Psoas muscle (tissue), 7 donors: ENCODE measurements at regions not wholly inside any gene's neighbourhood (a gene's known extent, or its start where the extent isn't known, plus 50 kb on each side); places are given as distances from the start of the nearest gene placed in this dataset.

Experiments used
- ATAC-seq, 4 donors: fragments of 200-7000 bp; cut with Tn5 transposase; one replicate each; pipeline ENCODE4 v1.9.1; 2020; ENCODE audit warnings: moderate library complexity in 3 of 4, mild to moderate bottlenecking in 2 of 4
- DNase-seq, 2 donors: peaks; one replicate each; pipeline ENCODE4 v3.0.0-alpha.2; 2020
- H3K27ac ChIP-seq: fragments of 200-600 bp; one replicate; pipeline ENCODE4 v1.8.0; 2022
- H3K27me3 ChIP-seq, 3 donors: fragments of 200-600 bp in 1 of 3; one replicate each; pipeline versions ENCODE4 v1.6.1 to v1.8.0; 2013 to 2022; ENCODE audit warnings: low read length in 2 of 3, mild to moderate bottlenecking in 2 of 3, moderate library complexity in 1 of 3; ENCODE audit not compliant: insufficient read depth in 3 of 3
- H3K36me3 ChIP-seq, 2 donors: fragments of 200-600 bp in 1 of 2; one replicate each; pipeline versions ENCODE4 v1.6.1 to v1.8.0; 2013 to 2022; ENCODE audit warnings: low read depth in 1 of 2, mild to moderate bottlenecking in 1 of 2, moderate library complexity in 1 of 2; ENCODE audit not compliant: insufficient read depth in 1 of 2
- H3K4me1 ChIP-seq: fragments of 200-600 bp; one replicate; pipeline ENCODE4 v1.8.0; 2022
- H3K4me3 ChIP-seq: fragments of 200-600 bp; one replicate; pipeline ENCODE4 v1.8.0; 2022; ENCODE audit warnings: mild to moderate bottlenecking
- H3K9me3 ChIP-seq: fragments of 200-600 bp; one replicate; pipeline ENCODE4 v1.8.0; 2022
- CTCF ChIP-seq: fragments of 200-600 bp; IDR thresholded peaks from one replicate; pipeline ENCODE4 v1.8.0; 2022; ENCODE audit warnings: antibody characterized with exemption
- WGBS, 3 donors: extraction: QIAGEN DNeasy Blood & Tissue Kit; methylation state at CpG; one replicate each; pipeline versions ENCODE4 v1.1.6 to v1.1.7; 2013; 5-methylcytosine and 5-hydroxymethylcytosine counted together
- intact Hi-C, 2 donors: fragments of 100-400 bp; cut with DNase I; formaldehyde crosslinking; loops; one replicate each; pipeline versions ENCODE4 v1.11.0 to v1.14.2; 2022
- donor health status: healthy with polysubstance abuse.
- donor health status: DM: no; HTN: no; CAD: no; lungs with moderate emphysema.
- donor health status: Bipolar disorder and iron deficiency.
- donor health status: healthy.
- donor health status: DM: yes; HTN: yes; CAD: no.
- donor health status: DM: no; HTN: no; CAD: no.
- donor health status: DM: yes; HTN: yes; CAD: no.

GRCh38 chr10:62616885-62617590, 187.5 kb upstream of the ADO start:
- Histone ChIP-seq H3K4me1 (no peaks in the 10 kb centered on the region), H3K27ac (no peak overlapping the region), H3K4me3 (no peak overlapping the region), H3K27me3 (no peaks in the 10 kb centered on the region), H3K9me3 (no peaks in the 10 kb centered on the region), H3K36me3 (no peaks in the 10 kb centered on the region)
- DNase-seq (no peak), ATAC-seq (no peak)
- intact Hi-C loops: no loop called here
- TF ChIP-seq CTCF: no peak
- WGBS, 3 donors: 83 to 89% (median 88%) methylated on average over 2 of the region's 2 CpGs

- DNase-seq (no peak), ATAC-seq (no peak)
- TF ChIP-seq CTCF: no peak
- no peaks in the 10 kb centered on the region for H3K27me3 ChIP-seq
- H3K9me3 ChIP-seq: no peaks in the 10 kb centered on the region
- H3K4me1 ChIP-seq: no peaks in the 10 kb centered on the region
- no peak overlapping the region for H3K4me3 ChIP-seq
- intact Hi-C loops: no loop called here
- 84 to 87% (median 86%) methylated on average over 9 of the region's 9 CpGs for WGBS, 3 donors
- H3K27ac ChIP-seq: no peak overlapping the region
- no peaks in the 10 kb centered on the region for H3K36me3 ChIP-seq
Observed at GRCh38 chr10:62617652-62618051, 186.9 kb upstream of the ADO start.

GRCh38 chr10:62618054-62618453, 186.5 kb upstream of the ADO start:
- Histone ChIP-seq H3K27ac (no peak overlapping the region), H3K27me3 (no peaks in the 10 kb centered on the region), H3K4me1 (no peaks in the 10 kb centered on the region), H3K9me3 (no peaks in the 10 kb centered on the region), H3K4me3 (no peak overlapping the region), H3K36me3 (no peaks in the 10 kb centered on the region)
- no peak for DNase-seq
- TF ChIP-seq CTCF: no peak
- intact Hi-C loops: no loop called here
- WGBS, 3 donors: 88 to 91% (median 91%) methylated on average over 5 of the region's 5 CpGs
- no peak for ATAC-seq

GRCh38 chr10:62618576-62619412, 185.7 kb upstream of the ADO start:
- intact Hi-C loops: no loop called here

More at GRCh38 chr10:62618576-62619412, 185.7 kb upstream of the ADO start:
- no peak for TF ChIP-seq CTCF
- Histone ChIP-seq H3K27ac (no peak overlapping the region), H3K4me1 (no peaks in the 10 kb centered on the region), H3K9me3 (no peaks in the 10 kb centered on the region), H3K4me3 (no peak overlapping the region), H3K36me3 (no peaks in the 10 kb centered on the region), H3K27me3 (no peaks in the 10 kb centered on the region)
- DNase-seq: no peak
- ATAC-seq: no peak
- WGBS, 3 donors: 64 to 70% (median 66%) methylated on average over 7 of the region's 7 CpGs
